GM10266 (cell line): ENCODE measurements at regions not wholly inside any gene's neighbourhood (a gene's known extent, or its start where the extent isn't known, plus 50 kb on each side); places are given as distances from the start of the nearest gene placed in this dataset.

ENCODE experiments used
- DNase-seq: peaks from one replicate; pipeline ENCODE4 v3.0.0; 2012; ENCODE audit errors: extremely low spot score
- CTCF ChIP-seq: IDR thresholded peaks from 2 replicates; pipeline ENCODE4 v1.5.1; 2012; ENCODE audit warnings: mild to moderate bottlenecking, low read depth; ENCODE audit not compliant: control insufficient read depth, insufficient read depth; ENCODE audit errors: missing control alignments

- no peak for TF ChIP-seq CTCF
- no peak for DNase-seq
Measured at GRCh38 chr4:24742773-24743172, 52.6 kb upstream of the SOD3 start.

GRCh38 chr4:24743206-24743605 lies 52.2 kb upstream of the SOD3 start:
- no peak for TF ChIP-seq CTCF
- no peak for DNase-seq

- DNase-seq = no peak
- no peak for TF ChIP-seq CTCF
Measured at GRCh38 chr4:24743927-24744326, 51.4 kb upstream of the SOD3 start.

- DNase-seq = no peak
- no peak for TF ChIP-seq CTCF
Measured at GRCh38 chr4:24745172-24745895, 50.0 kb upstream of the SOD3 start.
